ENCODE measurements at regions not wholly inside any gene's neighbourhood (a gene's known extent, or its start where the extent isn't known, plus 50 kb on each side); places are given as distances from the start of the nearest gene placed in this dataset.

DNA sequence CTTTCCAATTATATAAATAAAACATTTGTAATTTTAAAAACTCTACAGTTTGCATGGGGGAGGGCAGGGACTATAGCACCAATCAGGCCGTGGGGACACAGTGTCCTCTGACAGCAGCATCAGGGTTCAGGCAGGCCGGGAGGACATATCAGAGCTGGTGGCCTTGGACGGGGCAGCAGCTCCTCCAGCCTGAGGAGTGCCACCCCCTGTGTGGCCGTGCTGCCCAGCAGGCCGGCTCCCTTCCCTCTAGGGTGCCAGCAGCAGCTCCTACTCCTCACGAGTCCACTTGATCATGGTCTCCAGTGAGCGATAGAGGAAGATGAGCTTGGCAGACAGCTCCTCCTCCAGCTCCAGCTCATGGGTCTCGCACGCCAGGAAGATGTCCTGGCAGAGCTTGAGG, 144.0 kb upstream of the PHACTR3 start:
- Histone ChIP-seq H3K27me3 (ENCODE audit: control insufficient read depth, insufficient read depth, low read length) (no peaks in the 10 kb centered on the region), H3K79me2 (ENCODE audit: control insufficient read depth, insufficient read depth, low read length) (no peaks in the 10 kb centered on the region), H3K9me3 (ENCODE audit: control insufficient read depth, insufficient read depth, low read depth, low read length) (no peaks in the 10 kb centered on the region), H3K9ac (ENCODE audit: insufficient read depth, low read length) (no peak overlapping the region), H3K4me3 (replicated peaks in 1 of 4; ENCODE audit: control extremely low read depth in 1 of 4, insufficient read depth in 1 of 4, low read depth in 3 of 4, low read length in 4 of 4) (no peak overlapping the region), H3K4me1 (ENCODE audit: control insufficient read depth, extremely low read depth, insufficient read depth, low read length) (no peaks in the 10 kb centered on the region), H3K4me2 (ENCODE audit: extremely low read depth, insufficient read depth, low read length) (no peak overlapping the region), H4K20me1 (ENCODE audit: control insufficient read depth, extremely low read depth, insufficient read depth, low read length) (no peaks in the 10 kb centered on the region), H3K27ac (ENCODE audit: insufficient read depth, low read length) (no peak overlapping the region), H3K36me3 (ENCODE audit: control insufficient read depth, insufficient read depth, low read length) (no peaks in the 10 kb centered on the region), H2AFZ (ENCODE audit: low read length) (no peak overlapping the region)
- no peak for TF ChIP-seq EZH2 (IDR thresholded peaks at IDR 0.05; ENCODE audit: low read length, missing control alignments)
- TF ChIP-seq, protein P1, sequence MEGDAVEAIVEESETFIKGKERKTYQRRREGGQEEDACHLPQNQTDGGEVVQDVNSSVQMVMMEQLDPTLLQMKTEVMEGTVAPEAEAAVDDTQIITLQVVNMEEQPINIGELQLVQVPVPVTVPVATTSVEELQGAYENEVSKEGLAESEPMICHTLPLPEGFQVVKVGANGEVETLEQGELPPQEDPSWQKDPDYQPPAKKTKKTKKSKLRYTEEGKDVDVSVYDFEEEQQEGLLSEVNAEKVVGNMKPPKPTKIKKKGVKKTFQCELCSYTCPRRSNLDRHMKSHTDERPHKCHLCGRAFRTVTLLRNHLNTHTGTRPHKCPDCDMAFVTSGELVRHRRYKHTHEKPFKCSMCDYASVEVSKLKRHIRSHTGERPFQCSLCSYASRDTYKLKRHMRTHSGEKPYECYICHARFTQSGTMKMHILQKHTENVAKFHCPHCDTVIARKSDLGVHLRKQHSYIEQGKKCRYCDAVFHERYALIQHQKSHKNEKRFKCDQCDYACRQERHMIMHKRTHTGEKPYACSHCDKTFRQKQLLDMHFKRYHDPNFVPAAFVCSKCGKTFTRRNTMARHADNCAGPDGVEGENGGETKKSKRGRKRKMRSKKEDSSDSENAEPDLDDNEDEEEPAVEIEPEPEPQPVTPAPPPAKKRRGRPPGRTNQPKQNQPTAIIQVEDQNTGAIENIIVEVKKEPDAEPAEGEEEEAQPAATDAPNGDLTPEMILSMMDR (conservative IDR thresholded peaks at IDR 0.05 in 1 of 2, IDR thresholded peaks at IDR 0.05 in 1 of 2; ENCODE audit: low read depth in 1 of 2, low read length in 2 of 2) = no peak
- no peak for DNase-seq (ENCODE audit: low read depth in 2 of 2)

- TF ChIP-seq EZH2 (IDR thresholded peaks at IDR 0.05; ENCODE audit: low read length, missing control alignments) = no peak
- TF ChIP-seq, protein P1 (conservative IDR thresholded peaks at IDR 0.05 in 1 of 2, IDR thresholded peaks at IDR 0.05 in 1 of 2; ENCODE audit: low read depth in 1 of 2, low read length in 2 of 2) = no peak
- Histone ChIP-seq H3K4me1 (ENCODE audit: control insufficient read depth, extremely low read depth, insufficient read depth, low read length) (no peaks in the 10 kb centered on the region), H3K9ac (ENCODE audit: insufficient read depth, low read length) (no peak overlapping the region)
These were observed 142.8 kb upstream of the PHACTR3 start for GRCh38 chr20:59461526-59461925.

GRCh38 chr20:59462249-59462648, 142.1 kb upstream of the PHACTR3 start:
- H3K79me2 ChIP-seq (ENCODE audit: control insufficient read depth, insufficient read depth, low read length) = no peaks in the 10 kb centered on the region
- no peaks in the 10 kb centered on the region for H3K27me3 ChIP-seq (ENCODE audit: control insufficient read depth, insufficient read depth, low read length)

More at GRCh38 chr20:59461526-59461925, 142.8 kb upstream of the PHACTR3 start:
- Histone ChIP-seq H3K79me2 (ENCODE audit: control insufficient read depth, insufficient read depth, low read length) (no peaks in the 10 kb centered on the region), H3K36me3 (ENCODE audit: control insufficient read depth, insufficient read depth, low read length) (no peaks in the 10 kb centered on the region), H3K4me3 (replicated peaks in 1 of 4; ENCODE audit: control extremely low read depth in 1 of 4, insufficient read depth in 1 of 4, low read depth in 3 of 4, low read length in 4 of 4) (no peak overlapping the region), H2AFZ (ENCODE audit: low read length) (no peak overlapping the region), H3K9me3 (ENCODE audit: control insufficient read depth, insufficient read depth, low read depth, low read length) (no peaks in the 10 kb centered on the region), H3K27me3 (ENCODE audit: control insufficient read depth, insufficient read depth, low read length) (no peaks in the 10 kb centered on the region), H3K4me2 (ENCODE audit: extremely low read depth, insufficient read depth, low read length) (no peak overlapping the region), H3K27ac (ENCODE audit: insufficient read depth, low read length) (no peak overlapping the region), H4K20me1 (ENCODE audit: control insufficient read depth, extremely low read depth, insufficient read depth, low read length) (no peaks in the 10 kb centered on the region)
- no peak for DNase-seq (ENCODE audit: low read depth in 2 of 2)

More at GRCh38 chr20:59462249-59462648, 142.1 kb upstream of the PHACTR3 start:
- Histone ChIP-seq H3K9ac (ENCODE audit: insufficient read depth, low read length) (no peak overlapping the region), H3K36me3 (ENCODE audit: control insufficient read depth, insufficient read depth, low read length) (no peaks in the 10 kb centered on the region), H3K4me1 (ENCODE audit: control insufficient read depth, extremely low read depth, insufficient read depth, low read length) (no peaks in the 10 kb centered on the region), H3K4me2 (ENCODE audit: extremely low read depth, insufficient read depth, low read length) (no peak overlapping the region), H3K27ac (ENCODE audit: insufficient read depth, low read length) (no peak overlapping the region), H2AFZ (ENCODE audit: low read length) (no peak overlapping the region), H3K4me3 (replicated peaks in 1 of 4; ENCODE audit: control extremely low read depth in 1 of 4, insufficient read depth in 1 of 4, low read depth in 3 of 4, low read length in 4 of 4) (no peak overlapping the region), H3K9me3 (ENCODE audit: control insufficient read depth, insufficient read depth, low read depth, low read length) (no peaks in the 10 kb centered on the region), H4K20me1 (ENCODE audit: control insufficient read depth, extremely low read depth, insufficient read depth, low read length) (no peaks in the 10 kb centered on the region)
- no peak for DNase-seq (ENCODE audit: low read depth in 2 of 2)
- TF ChIP-seq, protein P1 (conservative IDR thresholded peaks at IDR 0.05 in 1 of 2, IDR thresholded peaks at IDR 0.05 in 1 of 2; ENCODE audit: low read depth in 1 of 2, low read length in 2 of 2) = no peak
- no peak for TF ChIP-seq EZH2 (IDR thresholded peaks at IDR 0.05; ENCODE audit: low read length, missing control alignments)

Measured in fibroblast of lung (primary cell).